HL-60 (cell line): ENCODE measurements at regions not wholly inside any gene's neighbourhood (a gene's known extent, or its start where the extent isn't known, plus 50 kb on each side); places are given as distances from the start of the nearest gene placed in this dataset.
"Not testable (repeated sequence)": the region's sequence is repeated elsewhere in the genome, so short reads cannot be mapped to it uniquely, and the experiment has no call there.

Source experiments
- DNase-seq, 2 experiments: peaks; one replicate each; pipeline ENCODE4 v3.0.0-alpha.2; 2010 to 2020; ENCODE audit warnings: low read depth in 1 of 2, low spot score in 1 of 2
- H3K27ac ChIP-seq: fragments of 250-450 bp; sonication (Bioruptor Pico); replicated peaks from 2 replicates; pipeline ENCODE4 v1.5.1; 2020; ENCODE audit warnings: mild to moderate bottlenecking, moderate library complexity
- H3K27me3 ChIP-seq: fragments of 250-450 bp; sonication (Bioruptor Pico); 2 replicates; pipeline ENCODE4 v1.5.1; 2021; ENCODE audit warnings: mild to moderate bottlenecking, moderate library complexity; ENCODE audit not compliant: insufficient read depth, poor library complexity, severe bottlenecking
- H3K4me3 ChIP-seq: replicated peaks from 2 replicates; pipeline ENCODE4 v1.5.1; 2011; ENCODE audit warnings: mild to moderate bottlenecking, control low read depth, low read length; ENCODE audit not compliant: insufficient read depth
- GABPA ChIP-seq: IDR thresholded peaks from 2 replicates; pipeline ENCODE4 v1.6.1; 2012; ENCODE audit warnings: low read depth
- POLR2AphosphoS5 ChIP-seq: IDR thresholded peaks from 2 replicates; pipeline ENCODE4 v1.6.1; 2012; ENCODE audit warnings: low read depth
- SPI1 ChIP-seq: IDR thresholded peaks from 2 replicates; pipeline ENCODE4 v1.6.1; 2012; ENCODE audit warnings: low read depth, mild to moderate bottlenecking, borderline replicate concordance
- TF ChIP-seq, protein P1 (sequence below): IDR thresholded peaks from one replicate; pipeline ENCODE4 v1.5.1; 2011; ENCODE audit warnings: low read length, control low read depth, inconsistent platforms; ENCODE audit not compliant: insufficient read depth
- TF ChIP-seq, protein P2 (sequence below): IDR thresholded peaks from 2 replicates; pipeline ENCODE4 v1.6.1; 2012; ENCODE audit warnings: low read depth; ENCODE audit not compliant: insufficient replicate concordance

DNA sequence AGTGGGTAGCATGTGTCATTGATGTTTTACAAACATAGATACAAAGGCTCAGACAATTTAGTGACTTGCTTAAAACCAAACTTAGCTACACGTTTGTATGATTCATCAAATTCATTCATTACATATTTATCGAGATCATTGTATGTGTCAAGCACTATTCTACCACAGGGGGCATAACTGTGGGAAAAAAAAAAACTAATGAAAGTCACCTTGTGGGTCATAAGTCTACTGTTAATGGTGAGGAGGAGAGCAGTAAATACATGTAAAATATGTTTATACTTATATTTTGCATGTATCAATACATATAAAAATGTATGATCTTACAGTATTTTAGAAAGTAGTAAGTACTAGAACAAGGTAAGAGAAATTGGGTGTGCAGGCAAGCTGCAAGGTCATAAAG, 933.8 kb downstream of the IPMK start:
- no peak for DNase-seq
- Histone ChIP-seq H3K27me3 (no peaks in the 10 kb centered on the region), H3K27ac (no peak overlapping the region), H3K4me3 (no peak overlapping the region)
- no peak for TF ChIP-seq GABPA
- no peak for TF ChIP-seq POLR2AphosphoS5
- TF ChIP-seq, protein P1, sequence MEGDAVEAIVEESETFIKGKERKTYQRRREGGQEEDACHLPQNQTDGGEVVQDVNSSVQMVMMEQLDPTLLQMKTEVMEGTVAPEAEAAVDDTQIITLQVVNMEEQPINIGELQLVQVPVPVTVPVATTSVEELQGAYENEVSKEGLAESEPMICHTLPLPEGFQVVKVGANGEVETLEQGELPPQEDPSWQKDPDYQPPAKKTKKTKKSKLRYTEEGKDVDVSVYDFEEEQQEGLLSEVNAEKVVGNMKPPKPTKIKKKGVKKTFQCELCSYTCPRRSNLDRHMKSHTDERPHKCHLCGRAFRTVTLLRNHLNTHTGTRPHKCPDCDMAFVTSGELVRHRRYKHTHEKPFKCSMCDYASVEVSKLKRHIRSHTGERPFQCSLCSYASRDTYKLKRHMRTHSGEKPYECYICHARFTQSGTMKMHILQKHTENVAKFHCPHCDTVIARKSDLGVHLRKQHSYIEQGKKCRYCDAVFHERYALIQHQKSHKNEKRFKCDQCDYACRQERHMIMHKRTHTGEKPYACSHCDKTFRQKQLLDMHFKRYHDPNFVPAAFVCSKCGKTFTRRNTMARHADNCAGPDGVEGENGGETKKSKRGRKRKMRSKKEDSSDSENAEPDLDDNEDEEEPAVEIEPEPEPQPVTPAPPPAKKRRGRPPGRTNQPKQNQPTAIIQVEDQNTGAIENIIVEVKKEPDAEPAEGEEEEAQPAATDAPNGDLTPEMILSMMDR, result no peak
- TF ChIP-seq, protein P2, sequence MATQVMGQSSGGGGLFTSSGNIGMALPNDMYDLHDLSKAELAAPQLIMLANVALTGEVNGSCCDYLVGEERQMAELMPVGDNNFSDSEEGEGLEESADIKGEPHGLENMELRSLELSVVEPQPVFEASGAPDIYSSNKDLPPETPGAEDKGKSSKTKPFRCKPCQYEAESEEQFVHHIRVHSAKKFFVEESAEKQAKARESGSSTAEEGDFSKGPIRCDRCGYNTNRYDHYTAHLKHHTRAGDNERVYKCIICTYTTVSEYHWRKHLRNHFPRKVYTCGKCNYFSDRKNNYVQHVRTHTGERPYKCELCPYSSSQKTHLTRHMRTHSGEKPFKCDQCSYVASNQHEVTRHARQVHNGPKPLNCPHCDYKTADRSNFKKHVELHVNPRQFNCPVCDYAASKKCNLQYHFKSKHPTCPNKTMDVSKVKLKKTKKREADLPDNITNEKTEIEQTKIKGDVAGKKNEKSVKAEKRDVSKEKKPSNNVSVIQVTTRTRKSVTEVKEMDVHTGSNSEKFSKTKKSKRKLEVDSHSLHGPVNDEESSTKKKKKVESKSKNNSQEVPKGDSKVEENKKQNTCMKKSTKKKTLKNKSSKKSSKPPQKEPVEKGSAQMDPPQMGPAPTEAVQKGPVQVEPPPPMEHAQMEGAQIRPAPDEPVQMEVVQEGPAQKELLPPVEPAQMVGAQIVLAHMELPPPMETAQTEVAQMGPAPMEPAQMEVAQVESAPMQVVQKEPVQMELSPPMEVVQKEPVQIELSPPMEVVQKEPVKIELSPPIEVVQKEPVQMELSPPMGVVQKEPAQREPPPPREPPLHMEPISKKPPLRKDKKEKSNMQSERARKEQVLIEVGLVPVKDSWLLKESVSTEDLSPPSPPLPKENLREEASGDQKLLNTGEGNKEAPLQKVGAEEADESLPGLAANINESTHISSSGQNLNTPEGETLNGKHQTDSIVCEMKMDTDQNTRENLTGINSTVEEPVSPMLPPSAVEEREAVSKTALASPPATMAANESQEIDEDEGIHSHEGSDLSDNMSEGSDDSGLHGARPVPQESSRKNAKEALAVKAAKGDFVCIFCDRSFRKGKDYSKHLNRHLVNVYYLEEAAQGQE, result no peak
- no peak for TF ChIP-seq SPI1

DNA sequence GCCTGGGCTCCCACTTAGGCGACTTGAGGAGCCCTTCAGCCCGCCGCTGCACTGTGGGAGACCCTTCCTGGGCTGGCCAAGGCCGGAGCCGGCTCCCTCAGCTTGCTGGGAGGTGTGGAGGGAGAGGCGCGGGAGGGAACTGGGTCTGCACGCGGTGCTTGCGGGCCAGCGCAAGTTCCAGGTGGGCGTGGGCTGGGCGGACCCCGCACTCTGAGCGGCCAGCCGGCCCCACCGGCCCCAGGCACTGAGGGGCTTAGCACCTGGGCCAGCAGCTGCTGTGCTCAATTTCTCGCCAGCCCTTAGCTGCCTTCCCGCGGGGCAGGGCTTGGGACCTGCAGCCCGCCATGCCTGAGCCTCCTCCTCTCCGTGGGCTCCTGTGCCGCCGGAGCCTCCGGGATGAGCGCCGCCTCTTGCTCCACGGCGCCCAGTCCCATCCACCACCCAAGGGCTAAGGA, 946.3 kb downstream of the IPMK start:
- not testable (repeated sequence) for DNase-seq, H3K27me3 ChIP-seq, H3K4me3 ChIP-seq, H3K27ac ChIP-seq

DNA sequence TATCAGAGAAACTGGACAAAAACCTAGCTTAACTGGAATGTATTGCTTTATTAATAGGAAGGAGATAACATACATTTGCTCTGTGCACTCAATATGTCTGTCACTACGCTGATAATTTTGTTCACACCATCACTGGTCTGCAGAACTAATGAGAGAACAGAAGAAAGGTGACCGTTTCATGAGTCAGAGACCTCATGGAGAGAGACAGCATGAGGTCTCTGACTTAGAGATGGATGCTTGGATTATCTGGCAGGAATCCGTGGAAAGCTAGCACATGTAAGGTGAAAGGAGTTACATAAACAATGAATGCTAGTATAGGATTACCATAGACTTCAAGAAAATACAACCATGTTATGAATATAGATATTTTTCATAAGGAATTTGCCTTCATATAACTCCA, 947.3 kb downstream of the IPMK start:
- DNase-seq, result no peak
- no peak overlapping the region for H3K27ac ChIP-seq
- no peak overlapping the region for H3K4me3 ChIP-seq
- TF ChIP-seq POLR2AphosphoS5 (no peak), GABPA (no peak), SPI1 (no peak)
- TF ChIP-seq, protein P2, result no peak
- TF ChIP-seq, protein P1, result no peak
- no peaks in the 10 kb centered on the region for H3K27me3 ChIP-seq

DNA sequence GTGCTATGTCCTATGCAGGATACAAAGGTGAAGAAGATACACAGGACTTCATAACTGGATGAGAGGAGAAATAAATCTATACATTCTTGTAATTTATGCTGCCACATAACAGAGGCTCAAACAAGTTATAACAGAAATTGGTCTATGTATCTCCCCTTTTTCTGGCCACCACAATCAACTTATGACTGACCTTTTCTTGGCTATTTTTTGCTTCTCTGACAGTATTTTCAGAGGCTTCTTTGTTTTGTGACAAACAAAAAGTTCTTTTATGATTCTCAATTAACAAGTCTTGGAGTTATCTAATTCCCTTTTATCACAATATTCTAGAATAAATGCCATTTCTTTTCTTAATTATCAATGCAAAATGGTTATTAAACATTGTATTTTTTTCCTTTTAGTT, 953.0 kb upstream of the ZWINT start:
- H3K27me3 ChIP-seq, result no peaks in the 10 kb centered on the region
- no peak for DNase-seq
- TF ChIP-seq POLR2AphosphoS5 (no peak), GABPA (no peak), SPI1 (no peak)
- TF ChIP-seq, protein P1, result no peak
- TF ChIP-seq, protein P2, result no peak
- no peak overlapping the region for H3K27ac ChIP-seq
- no peak overlapping the region for H3K4me3 ChIP-seq
